Coronary artery (tissue), 2 donors: ENCODE measurements at regions not wholly inside any gene's neighbourhood (a gene's known extent, or its start where the extent isn't known, plus 50 kb on each side); places are given as distances from the start of the nearest gene placed in this dataset.

ENCODE experiments used
- DNase-seq: peaks from one replicate; pipeline ENCODE4 v3.0.0-alpha.2; 2017; ENCODE audit warnings: low spot score
- H3K27ac ChIP-seq, 2 donors: fragments of 200-600 bp; sonication (generic); one replicate each; pipeline ENCODE4 v1.5.1; 2016 to 2019
- H3K4me3 ChIP-seq: fragments of 200-600 bp; sonication (generic); 2 replicates; pipeline ENCODE4 v1.5.1; 2016; ENCODE audit warnings: mild to moderate bottlenecking, moderate library complexity
- TF ChIP-seq, protein P1 (sequence below): fragments of 200-600 bp; sonication (generic); IDR thresholded peaks from one replicate; pipeline ENCODE4 v1.5.1; 2019; ENCODE audit warnings: antibody characterized with exemption

DNA sequence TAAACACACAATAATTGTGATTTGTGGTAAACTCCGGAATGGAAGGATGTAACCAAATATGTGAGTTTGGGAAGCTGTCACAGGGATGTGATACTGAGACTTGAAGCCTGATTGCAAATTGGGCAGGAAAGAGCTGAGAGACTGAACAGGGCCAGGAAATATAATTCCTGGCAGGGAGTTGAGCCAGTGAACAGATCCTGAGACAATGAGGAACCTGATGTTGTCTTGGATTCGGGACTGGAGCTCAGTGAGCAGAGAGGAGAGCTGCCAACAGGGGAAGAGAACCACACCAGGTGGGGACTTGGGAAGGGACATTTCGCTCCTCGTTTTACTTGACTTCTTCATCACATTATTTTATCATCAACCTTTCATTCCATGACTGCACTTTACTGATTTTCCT lies 386.0 kb downstream of the TLL1 start:
- Histone ChIP-seq H3K27ac (no peak overlapping the region), H3K4me3 (no peak overlapping the region)
- TF ChIP-seq, protein P1, sequence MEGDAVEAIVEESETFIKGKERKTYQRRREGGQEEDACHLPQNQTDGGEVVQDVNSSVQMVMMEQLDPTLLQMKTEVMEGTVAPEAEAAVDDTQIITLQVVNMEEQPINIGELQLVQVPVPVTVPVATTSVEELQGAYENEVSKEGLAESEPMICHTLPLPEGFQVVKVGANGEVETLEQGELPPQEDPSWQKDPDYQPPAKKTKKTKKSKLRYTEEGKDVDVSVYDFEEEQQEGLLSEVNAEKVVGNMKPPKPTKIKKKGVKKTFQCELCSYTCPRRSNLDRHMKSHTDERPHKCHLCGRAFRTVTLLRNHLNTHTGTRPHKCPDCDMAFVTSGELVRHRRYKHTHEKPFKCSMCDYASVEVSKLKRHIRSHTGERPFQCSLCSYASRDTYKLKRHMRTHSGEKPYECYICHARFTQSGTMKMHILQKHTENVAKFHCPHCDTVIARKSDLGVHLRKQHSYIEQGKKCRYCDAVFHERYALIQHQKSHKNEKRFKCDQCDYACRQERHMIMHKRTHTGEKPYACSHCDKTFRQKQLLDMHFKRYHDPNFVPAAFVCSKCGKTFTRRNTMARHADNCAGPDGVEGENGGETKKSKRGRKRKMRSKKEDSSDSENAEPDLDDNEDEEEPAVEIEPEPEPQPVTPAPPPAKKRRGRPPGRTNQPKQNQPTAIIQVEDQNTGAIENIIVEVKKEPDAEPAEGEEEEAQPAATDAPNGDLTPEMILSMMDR: no peak
- DNase-seq: no peak

DNA sequence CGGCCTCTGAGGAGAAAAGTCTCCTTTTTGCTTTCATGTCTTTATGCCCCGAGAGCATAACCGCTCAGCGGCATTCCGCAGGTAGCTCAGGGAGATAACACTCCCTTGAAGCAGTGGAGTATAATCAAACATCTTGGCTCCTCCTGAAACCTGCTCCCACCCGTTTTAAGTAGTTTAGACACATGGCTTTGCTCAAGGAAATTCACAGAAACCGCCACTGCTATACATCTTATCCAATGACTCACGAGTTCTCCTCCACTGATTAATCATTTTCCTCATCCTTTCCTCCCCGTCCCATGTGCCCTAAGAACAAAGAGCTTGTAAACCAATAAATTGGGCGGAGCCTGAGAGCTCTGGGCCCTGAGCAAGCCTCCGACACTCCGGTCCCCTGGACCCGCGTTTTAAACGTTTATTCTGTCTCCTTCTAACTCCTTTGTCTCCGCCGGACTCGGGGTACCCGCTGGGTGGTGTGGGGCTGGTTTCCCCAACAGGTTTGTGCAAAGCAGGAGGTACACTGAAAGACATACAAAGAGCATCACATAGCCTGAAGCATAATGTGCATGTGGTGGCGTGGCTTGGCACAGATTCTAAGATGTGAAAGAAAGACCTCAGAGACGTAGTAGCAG lies 401.2 kb downstream of the TLL1 start:
- no peak overlapping the region for H3K4me3 ChIP-seq
- DNase-seq: no peak
- H3K27ac ChIP-seq: no peak overlapping the region
- TF ChIP-seq, protein P1: no peak

DNA sequence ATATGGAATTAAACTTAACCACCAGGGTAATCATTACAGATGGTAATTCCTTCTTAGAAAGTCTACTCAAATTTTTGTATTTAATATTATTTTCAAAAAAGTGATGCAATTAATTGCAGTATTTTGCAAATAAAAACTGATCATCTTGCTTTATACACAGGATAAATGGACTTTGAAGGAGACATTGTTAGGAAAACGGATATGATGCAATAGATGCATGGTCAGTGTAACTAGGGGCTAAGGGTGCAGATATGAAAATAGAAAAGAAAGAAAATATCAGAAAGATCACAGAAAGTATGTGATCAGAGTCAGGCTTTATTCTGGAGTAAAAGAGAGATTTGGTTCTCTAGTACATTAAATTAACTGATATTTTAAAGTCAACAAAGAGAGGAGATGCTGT lies 401.7 kb downstream of the TLL1 start:
- H3K27ac ChIP-seq: no peak overlapping the region
- no peak for DNase-seq
- H3K4me3 ChIP-seq: no peak overlapping the region
- TF ChIP-seq, protein P1: no peak

DNA sequence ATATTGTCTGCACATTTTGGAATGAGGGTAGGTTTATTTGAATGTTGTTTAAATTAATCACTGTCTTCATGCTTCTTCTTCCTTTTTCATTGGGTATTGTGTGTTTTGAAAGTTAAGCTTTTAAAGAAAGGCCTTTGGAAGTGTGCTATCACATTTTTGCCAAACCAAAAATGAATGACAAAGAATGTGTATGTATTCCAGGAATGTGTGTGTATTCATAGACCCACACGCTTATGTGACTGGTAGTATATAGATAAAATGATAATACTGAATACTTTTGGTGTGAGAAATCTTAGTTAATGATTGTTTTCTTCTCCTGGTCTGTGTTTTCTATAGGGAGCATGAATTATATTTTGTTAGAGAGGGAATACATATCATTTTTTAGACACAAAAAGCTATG lies 404.4 kb downstream of the TLL1 start:
- Histone ChIP-seq H3K4me3 (no peak overlapping the region), H3K27ac (no peak overlapping the region)
- no peak for DNase-seq
- TF ChIP-seq, protein P1: no peak

DNA sequence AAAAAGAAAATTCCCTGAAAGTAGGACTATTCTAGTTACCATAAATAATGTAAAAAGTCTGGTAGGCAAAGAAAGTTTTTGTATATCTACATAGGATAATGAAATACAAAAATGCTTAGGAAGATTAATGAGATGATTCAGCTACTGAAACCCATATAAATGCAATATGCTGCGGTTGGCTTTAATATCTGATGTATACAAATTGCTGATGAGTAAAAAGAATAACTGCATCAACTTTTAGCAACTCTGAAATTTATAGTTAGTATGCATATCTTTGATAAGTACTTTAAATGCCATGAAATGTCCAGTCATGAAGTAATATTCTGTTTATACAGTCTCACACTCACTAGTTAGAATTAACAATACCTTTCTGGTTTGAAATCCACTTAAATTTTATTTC lies 404.8 kb downstream of the TLL1 start:
- H3K4me3 ChIP-seq: no peak overlapping the region
- TF ChIP-seq, protein P1: no peak
- no peak overlapping the region for H3K27ac ChIP-seq
- DNase-seq: no peak

DNA sequence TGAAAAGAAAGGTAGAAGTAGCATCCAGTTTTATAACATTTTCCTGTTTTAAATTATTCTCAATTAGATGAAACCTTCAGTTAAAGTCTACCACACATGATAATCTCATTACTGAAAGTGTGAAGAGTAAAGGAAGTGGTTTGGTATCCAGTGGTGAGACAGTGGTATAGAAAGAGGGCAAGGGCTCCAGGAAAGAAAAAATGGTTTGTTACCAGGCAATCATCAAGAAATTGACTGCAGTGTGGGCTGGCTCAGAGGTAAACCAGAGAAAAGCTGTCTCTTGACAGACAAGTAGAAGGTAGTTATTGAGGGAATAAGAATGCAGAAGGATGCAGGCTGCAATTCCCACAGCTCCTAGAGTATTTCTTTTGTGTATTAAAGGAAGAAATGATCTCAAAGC lies 406.2 kb downstream of the TLL1 start:
- TF ChIP-seq, protein P1: no peak
- Histone ChIP-seq H3K4me3 (no peak overlapping the region), H3K27ac (no peak overlapping the region)
- DNase-seq: no peak

DNA sequence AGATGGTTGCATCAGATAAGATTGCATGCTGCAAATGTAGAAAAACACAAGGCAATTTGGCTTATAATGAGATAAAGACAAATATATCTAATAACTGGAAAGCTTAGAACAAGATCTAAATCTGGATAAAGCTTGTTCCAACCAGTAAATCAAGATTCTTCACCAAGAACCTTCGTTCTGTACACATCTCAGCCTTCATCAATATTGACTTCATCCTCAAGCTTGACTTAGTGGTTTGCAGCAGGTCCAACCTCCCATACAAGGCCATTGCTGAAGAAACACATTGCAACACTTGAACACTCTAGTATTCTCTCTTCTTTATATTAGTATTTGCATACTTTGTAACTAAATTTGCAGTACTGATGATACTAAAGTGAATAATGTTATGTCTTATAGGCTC lies 407.6 kb downstream of the TLL1 start:
- no peak overlapping the region for H3K4me3 ChIP-seq
- DNase-seq: no peak
- H3K27ac ChIP-seq: no peak overlapping the region
- TF ChIP-seq, protein P1: no peak
